ENCODE measurements at regions not wholly inside any gene's neighbourhood (a gene's known extent, or its start where the extent isn't known, plus 50 kb on each side); places are given as distances from the start of the nearest gene placed in this dataset.
"Not testable (repeated sequence)": the region's sequence is repeated elsewhere in the genome, so short reads cannot be mapped to it uniquely, and the experiment has no call there.

DNA sequence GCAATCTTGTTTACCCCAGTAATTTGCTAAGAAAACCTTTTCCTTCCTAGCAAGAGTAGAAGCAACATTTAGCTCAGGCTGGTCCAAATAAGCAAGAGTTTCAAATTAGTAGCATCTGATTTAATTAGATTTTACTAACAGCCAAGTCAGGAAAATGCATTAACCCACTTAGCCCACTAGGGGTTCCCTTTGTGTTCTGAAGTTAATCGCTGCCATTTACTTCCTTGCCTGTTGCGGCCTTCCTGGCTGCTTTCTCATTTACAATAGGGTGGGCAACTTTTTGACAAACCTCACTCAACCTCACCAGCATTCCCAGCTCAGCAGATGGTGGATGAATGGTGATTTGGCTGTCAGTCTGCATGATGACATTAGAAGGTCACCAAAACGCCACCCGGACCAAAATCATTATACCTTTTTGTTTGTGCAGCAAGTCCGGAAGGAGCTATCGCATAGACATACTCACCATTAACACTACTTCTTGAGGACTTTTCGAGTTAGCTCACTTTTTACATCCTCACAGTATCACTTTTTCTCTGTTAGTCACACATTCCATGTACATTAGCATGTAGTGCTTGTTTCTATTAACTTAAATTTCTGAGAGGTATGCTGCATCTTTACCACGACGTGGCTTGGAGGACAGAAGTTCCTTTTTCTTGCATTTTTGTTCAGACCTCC lies 101.5 kb upstream of the SETBP1 start:
- no peaks in the 10 kb centered on the region for H3K4me1 ChIP-seq (ENCODE audit: control insufficient read depth in 2 of 2, insufficient read depth in 2 of 2, low read length in 2 of 2)
- H3K4me3 ChIP-seq (ENCODE audit: low read length in 2 of 2): no peak overlapping the region
- H3K27me3 ChIP-seq (ENCODE audit: control insufficient read depth in 2 of 2, insufficient read depth in 2 of 2, low read length in 2 of 2): no peaks in the 10 kb centered on the region
- H3K9me3 ChIP-seq (ENCODE audit: control insufficient read depth in 2 of 2, low read length in 2 of 2): no peaks in the 10 kb centered on the region
- no peaks in the 10 kb centered on the region for H3K36me3 ChIP-seq (ENCODE audit: control insufficient read depth in 2 of 2, insufficient read depth in 2 of 2, low read length in 2 of 2)
- no peak overlapping the region for H3K9ac ChIP-seq (ENCODE audit: low read depth in 1 of 2, low read length in 2 of 2)
- no peak overlapping the region for H3K27ac ChIP-seq (ENCODE audit: low read depth in 2 of 2, low read length in 2 of 2)

DNA sequence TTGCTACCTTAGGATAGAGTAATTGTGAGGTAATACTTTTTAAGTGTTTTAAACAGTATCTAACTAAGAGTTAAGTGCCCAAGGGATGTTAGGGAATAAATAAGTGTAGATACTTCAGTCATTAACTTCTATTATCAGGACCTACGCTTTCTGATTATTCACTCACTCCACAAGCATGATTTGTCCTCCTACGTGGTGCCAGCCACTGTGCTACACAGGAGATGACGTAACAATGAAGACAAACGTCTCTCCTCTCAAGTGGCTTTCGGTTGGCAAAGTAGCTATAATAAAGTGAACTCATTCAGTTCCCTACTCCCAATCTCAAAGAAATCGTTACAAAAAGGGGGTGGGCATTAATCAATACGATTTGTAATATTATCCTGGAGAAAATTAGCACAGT lies 100.9 kb upstream of the SETBP1 start:
- Histone ChIP-seq H3K9me3 (ENCODE audit: control insufficient read depth in 2 of 2, low read length in 2 of 2) (no peaks in the 10 kb centered on the region), H3K27ac (ENCODE audit: low read depth in 2 of 2, low read length in 2 of 2) (no peak overlapping the region), H3K4me1 (ENCODE audit: control insufficient read depth in 2 of 2, insufficient read depth in 2 of 2, low read length in 2 of 2) (no peaks in the 10 kb centered on the region), H3K27me3 (ENCODE audit: control insufficient read depth in 2 of 2, insufficient read depth in 2 of 2, low read length in 2 of 2) (no peaks in the 10 kb centered on the region), H3K9ac (ENCODE audit: low read depth in 1 of 2, low read length in 2 of 2) (no peak overlapping the region), H3K4me3 (ENCODE audit: low read length in 2 of 2) (no peak overlapping the region), H3K36me3 (ENCODE audit: control insufficient read depth in 2 of 2, insufficient read depth in 2 of 2, low read length in 2 of 2) (no peaks in the 10 kb centered on the region)

DNA sequence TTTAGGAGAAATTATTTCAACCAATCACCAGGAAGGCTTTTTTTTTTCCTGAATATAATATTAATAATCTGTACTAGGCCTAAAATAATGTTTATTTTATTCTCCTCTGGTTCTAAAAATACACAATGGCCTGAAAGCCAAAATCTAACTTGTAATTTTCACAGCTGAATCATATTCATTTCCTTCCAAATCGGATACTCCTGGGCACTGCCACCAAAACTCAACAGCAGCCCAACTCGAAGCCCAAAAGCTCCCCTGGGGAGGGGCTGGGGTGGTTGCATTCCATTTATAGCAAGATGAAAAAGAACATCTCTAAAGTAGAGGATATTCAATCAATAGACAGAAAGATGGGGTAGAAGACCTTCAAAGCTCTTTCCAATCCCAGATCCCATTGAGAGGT lies 100.5 kb upstream of the SETBP1 start:
- no peaks in the 10 kb centered on the region for H3K36me3 ChIP-seq (ENCODE audit: control insufficient read depth in 2 of 2, insufficient read depth in 2 of 2, low read length in 2 of 2)
- no peaks in the 10 kb centered on the region for H3K4me1 ChIP-seq (ENCODE audit: control insufficient read depth in 2 of 2, insufficient read depth in 2 of 2, low read length in 2 of 2)
- no peak overlapping the region for H3K27ac ChIP-seq (ENCODE audit: low read depth in 2 of 2, low read length in 2 of 2)
- H3K4me3 ChIP-seq (ENCODE audit: low read length in 2 of 2): no peak overlapping the region
- no peak overlapping the region for H3K9ac ChIP-seq (ENCODE audit: low read depth in 1 of 2, low read length in 2 of 2)
- no peaks in the 10 kb centered on the region for H3K9me3 ChIP-seq (ENCODE audit: control insufficient read depth in 2 of 2, low read length in 2 of 2)
- no peaks in the 10 kb centered on the region for H3K27me3 ChIP-seq (ENCODE audit: control insufficient read depth in 2 of 2, insufficient read depth in 2 of 2, low read length in 2 of 2)

DNA sequence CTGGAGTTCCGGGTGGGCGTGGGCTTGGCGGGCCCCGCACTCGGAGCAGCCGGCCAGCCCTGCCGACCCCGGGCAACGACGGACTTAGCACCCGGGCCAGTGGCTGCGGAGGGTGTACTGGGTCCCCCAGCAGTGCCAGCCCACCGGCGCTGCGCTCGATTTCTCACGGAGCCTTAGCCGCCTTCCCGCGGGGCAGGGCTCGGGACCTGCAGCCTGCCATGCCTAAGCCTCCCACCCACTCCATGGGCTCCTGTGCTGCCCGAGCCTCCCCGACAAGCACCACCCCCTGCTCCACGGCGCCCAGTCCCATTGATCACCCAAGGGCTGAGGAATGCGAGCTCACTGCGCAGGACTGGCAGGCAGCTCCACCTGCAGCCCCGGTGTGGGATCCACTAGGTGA lies 99.9 kb upstream of the SETBP1 start:
- not testable (repeated sequence) for H3K4me1 ChIP-seq (ENCODE audit: control insufficient read depth in 2 of 2, insufficient read depth in 2 of 2, low read length in 2 of 2); H3K9me3 ChIP-seq (ENCODE audit: control insufficient read depth in 2 of 2, low read length in 2 of 2); H3K9ac ChIP-seq (ENCODE audit: low read depth in 1 of 2, low read length in 2 of 2); H3K27me3 ChIP-seq (ENCODE audit: control insufficient read depth in 2 of 2, insufficient read depth in 2 of 2, low read length in 2 of 2); H3K36me3 ChIP-seq (ENCODE audit: control insufficient read depth in 2 of 2, insufficient read depth in 2 of 2, low read length in 2 of 2); H3K4me3 ChIP-seq (ENCODE audit: low read length in 2 of 2); H3K27ac ChIP-seq (ENCODE audit: low read depth in 2 of 2, low read length in 2 of 2)

DNA sequence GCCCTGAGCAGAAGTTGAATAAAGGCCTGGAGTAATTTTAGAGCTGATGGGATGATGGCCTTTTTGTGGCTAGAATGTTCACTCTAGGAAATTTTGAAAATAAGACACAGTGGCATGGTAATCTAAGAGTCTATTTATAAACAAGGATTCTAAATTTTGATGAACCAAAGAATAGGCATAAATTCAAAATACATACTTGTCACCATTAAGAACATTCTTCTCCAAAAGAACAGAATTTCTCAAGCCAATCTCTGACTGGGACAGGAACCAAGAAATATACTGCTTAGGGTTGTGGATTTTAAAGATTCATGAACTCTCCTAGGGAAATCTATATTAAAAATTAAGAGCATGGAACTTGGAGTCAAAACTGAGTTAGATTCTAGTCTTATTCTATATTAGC lies 98.2 kb upstream of the SETBP1 start:
- no peaks in the 10 kb centered on the region for H3K36me3 ChIP-seq (ENCODE audit: control insufficient read depth in 2 of 2, insufficient read depth in 2 of 2, low read length in 2 of 2)
- H3K27ac ChIP-seq (ENCODE audit: low read depth in 2 of 2, low read length in 2 of 2): no peak overlapping the region
- no peaks in the 10 kb centered on the region for H3K4me1 ChIP-seq (ENCODE audit: control insufficient read depth in 2 of 2, insufficient read depth in 2 of 2, low read length in 2 of 2)
- no peaks in the 10 kb centered on the region for H3K27me3 ChIP-seq (ENCODE audit: control insufficient read depth in 2 of 2, insufficient read depth in 2 of 2, low read length in 2 of 2)
- H3K9ac ChIP-seq (ENCODE audit: low read depth in 1 of 2, low read length in 2 of 2): no peak overlapping the region
- no peaks in the 10 kb centered on the region for H3K9me3 ChIP-seq (ENCODE audit: control insufficient read depth in 2 of 2, low read length in 2 of 2)
- H3K4me3 ChIP-seq (ENCODE audit: low read length in 2 of 2): no peak overlapping the region

DNA sequence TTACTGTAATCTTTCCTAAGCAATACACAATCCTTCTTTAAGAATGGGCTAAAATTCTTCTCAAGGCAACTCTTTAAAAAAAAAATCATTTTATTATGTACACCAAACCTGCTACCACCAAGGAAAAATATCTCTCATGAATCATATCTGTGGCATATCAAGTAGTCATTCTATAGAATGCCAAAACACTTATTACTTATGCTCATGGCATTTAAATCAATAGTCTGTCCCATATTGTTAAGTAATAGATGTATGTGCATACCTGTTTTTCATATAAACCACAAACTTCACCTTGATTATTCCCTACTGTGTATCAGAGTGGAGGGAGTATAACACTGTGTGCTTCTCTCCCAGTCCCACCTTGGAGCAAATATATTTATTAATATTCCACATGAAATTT lies 95.8 kb upstream of the SETBP1 start:
- no peak overlapping the region for H3K27ac ChIP-seq (ENCODE audit: low read depth in 2 of 2, low read length in 2 of 2)

DNA sequence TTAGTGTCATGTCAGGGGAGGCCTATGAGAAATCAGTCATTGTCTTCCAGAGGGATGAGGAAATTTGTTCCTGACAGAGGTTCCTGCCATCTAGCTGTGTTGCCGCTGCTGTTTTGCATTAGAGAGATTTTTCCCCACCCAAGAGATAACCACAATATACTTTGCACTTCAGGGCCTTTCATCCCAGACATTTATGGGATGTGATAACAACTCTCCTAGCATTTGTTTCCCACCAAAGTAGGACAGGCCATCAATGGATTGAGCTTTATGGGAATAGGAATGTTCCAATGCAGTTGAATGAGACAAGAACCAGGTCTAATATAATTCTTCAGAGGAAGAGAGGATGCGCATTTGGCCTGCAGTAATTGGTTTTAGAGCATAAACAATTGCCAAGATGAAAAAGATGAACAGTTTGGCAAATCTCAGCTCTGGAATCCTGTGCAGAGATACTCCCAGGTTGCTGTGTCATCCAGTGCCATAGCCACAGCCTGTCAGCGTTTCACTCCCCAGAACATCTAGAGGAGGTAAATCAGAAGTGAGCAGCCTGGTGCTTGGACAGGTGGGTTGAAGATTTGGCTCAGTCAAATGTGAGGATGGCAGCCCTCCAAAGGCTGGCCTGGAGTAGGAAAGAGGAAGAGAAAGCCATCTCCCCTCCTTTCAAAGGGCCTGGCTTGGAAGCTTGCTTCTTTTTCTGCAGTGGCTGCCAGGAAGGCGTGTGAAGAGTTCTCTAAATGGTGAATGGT lies 93.7 kb upstream of the SETBP1 start:
- Histone ChIP-seq H3K36me3 (ENCODE audit: control insufficient read depth in 2 of 2, insufficient read depth in 2 of 2, low read length in 2 of 2) (no peaks in the 10 kb centered on the region), H3K4me3 (ENCODE audit: low read length in 2 of 2) (no peak overlapping the region), H3K27ac (ENCODE audit: low read depth in 2 of 2, low read length in 2 of 2) (no peak overlapping the region), H3K9ac (ENCODE audit: low read depth in 1 of 2, low read length in 2 of 2) (no peak overlapping the region), H3K4me1 (ENCODE audit: control insufficient read depth in 2 of 2, insufficient read depth in 2 of 2, low read length in 2 of 2) (no peaks in the 10 kb centered on the region), H3K27me3 (ENCODE audit: control insufficient read depth in 2 of 2, insufficient read depth in 2 of 2, low read length in 2 of 2) (peaks cover 0 to 2% of the 10 kb centered on the region in 2 donors), H3K9me3 (ENCODE audit: control insufficient read depth in 2 of 2, low read length in 2 of 2) (no peaks in the 10 kb centered on the region)

More for the DNA sequence above, 95.8 kb upstream of the SETBP1 start:
- Histone ChIP-seq H3K9ac (ENCODE audit: low read depth in 1 of 2, low read length in 2 of 2) (no peak overlapping the region), H3K27me3 (ENCODE audit: control insufficient read depth in 2 of 2, insufficient read depth in 2 of 2, low read length in 2 of 2) (peaks cover 0 to 2% of the 10 kb centered on the region in 2 donors), H3K4me3 (ENCODE audit: low read length in 2 of 2) (no peak overlapping the region), H3K36me3 (ENCODE audit: control insufficient read depth in 2 of 2, insufficient read depth in 2 of 2, low read length in 2 of 2) (no peaks in the 10 kb centered on the region), H3K4me1 (ENCODE audit: control insufficient read depth in 2 of 2, insufficient read depth in 2 of 2, low read length in 2 of 2) (no peaks in the 10 kb centered on the region), H3K9me3 (ENCODE audit: control insufficient read depth in 2 of 2, low read length in 2 of 2) (no peaks in the 10 kb centered on the region)

DNA sequence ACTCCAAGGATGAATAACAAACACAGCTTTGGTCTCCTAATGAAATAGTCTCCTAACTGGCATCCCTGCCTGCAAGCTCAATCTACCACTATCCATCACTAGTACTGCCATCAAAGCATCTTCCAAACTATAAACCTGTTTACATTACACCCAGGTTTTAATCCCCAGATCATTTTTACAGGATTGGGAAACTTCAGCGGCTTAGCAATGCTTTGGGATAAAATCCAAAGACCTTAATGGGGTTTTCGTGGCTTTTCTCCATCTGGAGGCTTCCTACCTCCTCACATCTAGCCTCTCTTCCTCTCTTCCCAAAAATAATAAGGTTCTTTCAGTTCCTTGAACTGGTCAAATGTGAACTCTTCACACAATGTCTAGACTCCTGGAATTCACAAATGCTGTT lies 92.2 kb upstream of the SETBP1 start:
- Histone ChIP-seq H3K9me3 (ENCODE audit: control insufficient read depth in 2 of 2, low read length in 2 of 2) (no peaks in the 10 kb centered on the region), H3K4me1 (ENCODE audit: control insufficient read depth in 2 of 2, insufficient read depth in 2 of 2, low read length in 2 of 2) (no peaks in the 10 kb centered on the region), H3K4me3 (ENCODE audit: low read length in 2 of 2) (no peak overlapping the region), H3K27ac (ENCODE audit: low read depth in 2 of 2, low read length in 2 of 2) (no peak overlapping the region), H3K9ac (ENCODE audit: low read depth in 1 of 2, low read length in 2 of 2) (no peak overlapping the region), H3K36me3 (ENCODE audit: control insufficient read depth in 2 of 2, insufficient read depth in 2 of 2, low read length in 2 of 2) (no peaks in the 10 kb centered on the region), H3K27me3 (ENCODE audit: control insufficient read depth in 2 of 2, insufficient read depth in 2 of 2, low read length in 2 of 2) (peaks cover 0 to 2% of the 10 kb centered on the region in 2 donors)

DNA sequence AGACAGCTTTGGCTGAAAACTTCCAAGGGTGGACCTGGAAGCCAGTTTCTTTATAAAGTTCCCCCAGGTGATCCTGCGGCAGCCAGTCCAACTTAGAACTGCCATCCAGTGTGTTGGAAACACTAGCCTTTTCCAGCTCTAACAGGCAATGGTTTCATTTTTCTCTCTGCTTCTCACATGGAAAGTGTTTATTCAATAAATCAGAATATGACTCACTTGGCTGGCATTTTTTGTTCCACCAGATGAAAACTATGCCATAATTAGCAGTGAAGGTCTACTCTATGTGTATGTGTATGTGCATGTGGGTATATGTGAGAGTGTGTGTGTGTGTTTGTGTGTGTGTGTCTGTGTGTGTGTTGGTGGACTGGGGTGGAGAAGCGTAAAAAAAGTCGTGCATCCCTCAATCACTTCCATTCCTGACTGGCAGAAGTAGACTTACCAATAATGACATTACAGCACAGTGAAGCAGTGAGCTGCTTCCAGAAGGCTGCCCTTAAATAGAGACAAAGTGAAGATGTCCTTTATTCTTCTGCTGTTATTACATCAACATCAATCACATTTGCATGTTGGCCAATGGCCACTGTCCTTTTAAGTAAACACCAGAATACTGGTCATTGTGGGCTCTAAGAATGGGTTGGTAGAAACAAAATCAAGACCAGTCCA lies 90.9 kb upstream of the SETBP1 start:
- H3K4me1 ChIP-seq (ENCODE audit: control insufficient read depth in 2 of 2, insufficient read depth in 2 of 2, low read length in 2 of 2): no peaks in the 10 kb centered on the region
- peaks cover 0 to 2% of the 10 kb centered on the region in 2 donors for H3K27me3 ChIP-seq (ENCODE audit: control insufficient read depth in 2 of 2, insufficient read depth in 2 of 2, low read length in 2 of 2)
- no peak overlapping the region for H3K4me3 ChIP-seq (ENCODE audit: low read length in 2 of 2)
- H3K9ac ChIP-seq (ENCODE audit: low read depth in 1 of 2, low read length in 2 of 2): no peak overlapping the region
- H3K36me3 ChIP-seq (ENCODE audit: control insufficient read depth in 2 of 2, insufficient read depth in 2 of 2, low read length in 2 of 2): no peaks in the 10 kb centered on the region
- H3K27ac ChIP-seq (ENCODE audit: low read depth in 2 of 2, low read length in 2 of 2): no peak overlapping the region
- no peaks in the 10 kb centered on the region for H3K9me3 ChIP-seq (ENCODE audit: control insufficient read depth in 2 of 2, low read length in 2 of 2)

DNA sequence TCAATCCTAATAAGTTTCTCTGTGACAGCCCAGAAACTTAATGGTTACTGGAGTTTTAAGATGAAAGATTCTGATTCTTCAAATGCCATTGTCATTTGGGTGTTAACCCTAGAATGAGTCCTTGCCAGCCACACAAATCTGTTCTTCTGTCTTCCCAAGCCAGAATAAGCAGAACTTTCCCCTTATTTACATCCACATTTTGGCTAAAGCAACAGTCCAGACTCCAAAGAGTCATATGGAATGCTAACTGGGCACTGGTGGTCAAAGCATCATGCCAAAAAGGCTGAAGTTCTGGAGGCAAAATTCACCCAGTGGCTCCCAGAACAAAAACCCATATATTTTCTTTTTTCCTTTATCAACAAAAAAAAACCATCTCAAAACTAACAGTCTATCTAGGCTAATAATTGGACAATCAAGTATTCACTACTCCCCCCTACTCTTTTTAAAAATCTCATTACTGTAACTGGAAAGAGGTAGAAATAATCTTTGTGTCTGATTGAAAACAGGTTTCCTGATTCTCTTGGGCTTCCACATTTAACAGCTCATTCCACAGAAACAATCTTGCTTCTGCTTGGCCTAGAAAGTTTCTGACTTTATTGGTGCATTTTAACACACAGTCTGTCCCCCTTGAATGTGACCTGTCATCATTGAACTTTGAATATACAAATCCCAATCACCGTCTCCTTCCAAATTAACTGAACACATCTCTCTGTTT lies 89.6 kb upstream of the SETBP1 start:
- Histone ChIP-seq H3K27ac (ENCODE audit: low read depth in 2 of 2, low read length in 2 of 2) (no peak overlapping the region), H3K36me3 (ENCODE audit: control insufficient read depth in 2 of 2, insufficient read depth in 2 of 2, low read length in 2 of 2) (no peaks in the 10 kb centered on the region), H3K9me3 (ENCODE audit: control insufficient read depth in 2 of 2, low read length in 2 of 2) (no peaks in the 10 kb centered on the region), H3K9ac (ENCODE audit: low read depth in 1 of 2, low read length in 2 of 2) (no peak overlapping the region), H3K4me3 (ENCODE audit: low read length in 2 of 2) (no peak overlapping the region), H3K27me3 (ENCODE audit: control insufficient read depth in 2 of 2, insufficient read depth in 2 of 2, low read length in 2 of 2) (peaks cover 0 to 2% of the 10 kb centered on the region in 2 donors), H3K4me1 (ENCODE audit: control insufficient read depth in 2 of 2, insufficient read depth in 2 of 2, low read length in 2 of 2) (no peaks in the 10 kb centered on the region)

All from mucosa of rectum (tissue), 2 donors.